ENCODE measurements at regions not wholly inside any gene's neighbourhood (a gene's known extent, or its start where the extent isn't known, plus 50 kb on each side); places are given as distances from the start of the nearest gene placed in this dataset.
A peak's percentile ranks its signal among the peaks of the same experiment; 100 is the strongest.

DNA sequence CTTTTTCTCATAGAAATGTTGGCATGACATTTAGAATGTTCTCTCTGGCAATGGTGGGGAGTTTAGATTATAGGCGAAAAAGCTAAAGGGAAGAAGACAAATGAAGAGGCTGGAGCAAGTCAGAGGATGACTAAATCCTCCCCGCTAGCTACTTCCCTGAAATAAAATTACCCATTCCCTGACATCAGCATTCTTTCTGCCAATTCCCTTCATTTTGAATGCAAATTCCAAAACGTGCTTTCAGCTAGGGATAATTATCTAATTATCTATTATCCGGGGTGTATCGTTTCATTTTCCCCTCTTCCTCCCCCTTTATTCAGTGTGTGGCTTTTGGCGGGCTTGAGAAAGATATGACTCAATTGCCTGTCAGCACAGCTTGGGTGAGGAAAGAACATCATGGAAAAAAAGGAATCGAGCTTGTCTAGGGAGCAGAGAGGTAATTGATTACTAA is 672.3 kb downstream of the TNS3 start:
- TF ChIP-seq POLR2AphosphoS5 (IDR thresholded peaks at IDR 0.05; ENCODE audit: low read depth, low read length) (0 out of 2 replicates have a peak, but pooled peaks have one; percentile 23), SIN3A (IDR thresholded peaks at IDR 0.05; ENCODE audit: borderline replicate concordance, insufficient read depth, low read length) (no peak), FOXP2 (optimal IDR thresholded peaks at IDR 0.05; ENCODE audit: borderline replicate concordance, extremely low read depth, extremely low read length, insufficient read depth) (no peak), TAF1 (IDR thresholded peaks at IDR 0.05; ENCODE audit: borderline replicate concordance, insufficient read depth, low read length) (no peak)
- TF ChIP-seq, protein P1, sequence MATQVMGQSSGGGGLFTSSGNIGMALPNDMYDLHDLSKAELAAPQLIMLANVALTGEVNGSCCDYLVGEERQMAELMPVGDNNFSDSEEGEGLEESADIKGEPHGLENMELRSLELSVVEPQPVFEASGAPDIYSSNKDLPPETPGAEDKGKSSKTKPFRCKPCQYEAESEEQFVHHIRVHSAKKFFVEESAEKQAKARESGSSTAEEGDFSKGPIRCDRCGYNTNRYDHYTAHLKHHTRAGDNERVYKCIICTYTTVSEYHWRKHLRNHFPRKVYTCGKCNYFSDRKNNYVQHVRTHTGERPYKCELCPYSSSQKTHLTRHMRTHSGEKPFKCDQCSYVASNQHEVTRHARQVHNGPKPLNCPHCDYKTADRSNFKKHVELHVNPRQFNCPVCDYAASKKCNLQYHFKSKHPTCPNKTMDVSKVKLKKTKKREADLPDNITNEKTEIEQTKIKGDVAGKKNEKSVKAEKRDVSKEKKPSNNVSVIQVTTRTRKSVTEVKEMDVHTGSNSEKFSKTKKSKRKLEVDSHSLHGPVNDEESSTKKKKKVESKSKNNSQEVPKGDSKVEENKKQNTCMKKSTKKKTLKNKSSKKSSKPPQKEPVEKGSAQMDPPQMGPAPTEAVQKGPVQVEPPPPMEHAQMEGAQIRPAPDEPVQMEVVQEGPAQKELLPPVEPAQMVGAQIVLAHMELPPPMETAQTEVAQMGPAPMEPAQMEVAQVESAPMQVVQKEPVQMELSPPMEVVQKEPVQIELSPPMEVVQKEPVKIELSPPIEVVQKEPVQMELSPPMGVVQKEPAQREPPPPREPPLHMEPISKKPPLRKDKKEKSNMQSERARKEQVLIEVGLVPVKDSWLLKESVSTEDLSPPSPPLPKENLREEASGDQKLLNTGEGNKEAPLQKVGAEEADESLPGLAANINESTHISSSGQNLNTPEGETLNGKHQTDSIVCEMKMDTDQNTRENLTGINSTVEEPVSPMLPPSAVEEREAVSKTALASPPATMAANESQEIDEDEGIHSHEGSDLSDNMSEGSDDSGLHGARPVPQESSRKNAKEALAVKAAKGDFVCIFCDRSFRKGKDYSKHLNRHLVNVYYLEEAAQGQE (IDR thresholded peaks at IDR 0.05; ENCODE audit: insufficient read depth in 1 of 2, low read depth in 2 of 2, low read length in 2 of 2): peak in 1 of 2 experiments; percentile 60; a peak in 1 of 4 replicates

DNA sequence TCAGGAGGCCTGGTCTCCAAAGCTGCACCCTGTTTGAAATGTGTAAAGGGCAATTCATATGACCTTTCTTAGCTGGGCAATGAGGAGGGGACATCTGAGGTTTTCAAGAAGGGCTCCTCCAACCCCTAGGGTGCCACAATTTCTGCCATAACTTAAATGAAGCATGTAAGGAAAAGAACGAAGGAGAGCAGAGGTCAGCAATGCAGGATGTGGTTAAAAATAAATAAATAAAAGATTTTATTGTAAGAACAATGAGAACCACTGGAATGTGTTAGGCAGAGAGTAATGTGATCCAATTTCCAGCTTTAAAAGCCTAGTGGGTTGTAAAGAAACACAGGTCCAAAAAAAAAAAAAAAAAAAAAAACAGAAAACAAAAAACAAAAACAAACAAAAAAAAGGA is 673.1 kb downstream of the TNS3 start:
- no peak for TF ChIP-seq FOXP2 (optimal IDR thresholded peaks at IDR 0.05; ENCODE audit: borderline replicate concordance, extremely low read depth, extremely low read length, insufficient read depth)
- TF ChIP-seq TAF1 (IDR thresholded peaks at IDR 0.05; ENCODE audit: borderline replicate concordance, insufficient read depth, low read length): no peak
- no peak for TF ChIP-seq SIN3A (IDR thresholded peaks at IDR 0.05; ENCODE audit: borderline replicate concordance, insufficient read depth, low read length)
- no peak for TF ChIP-seq POLR2AphosphoS5 (IDR thresholded peaks at IDR 0.05; ENCODE audit: low read depth, low read length)
- TF ChIP-seq, protein P1 (IDR thresholded peaks at IDR 0.05; ENCODE audit: insufficient read depth in 1 of 2, low read depth in 2 of 2, low read length in 2 of 2): no peak

DNA sequence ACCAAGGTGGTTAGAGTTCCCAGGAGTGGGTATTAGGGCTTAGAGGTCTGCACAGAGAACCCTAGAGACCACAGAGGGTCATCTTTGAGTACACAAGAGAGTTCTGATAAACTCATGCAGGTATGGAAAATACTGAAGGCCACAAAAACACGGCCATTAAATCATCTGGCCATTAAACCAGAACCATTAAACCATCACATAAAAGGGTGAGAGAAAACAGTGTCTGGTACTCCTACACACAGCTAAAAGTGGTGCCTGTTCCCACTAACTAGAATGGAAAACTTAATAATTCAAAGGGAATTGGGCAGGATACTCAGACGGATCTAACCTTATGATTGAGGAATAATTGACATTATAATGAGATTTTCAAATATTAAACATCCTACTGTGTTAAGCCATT is 679.4 kb downstream of the TNS3 start:
- TF ChIP-seq FOXP2 (optimal IDR thresholded peaks at IDR 0.05; ENCODE audit: borderline replicate concordance, extremely low read depth, extremely low read length, insufficient read depth) (no peak), SIN3A (IDR thresholded peaks at IDR 0.05; ENCODE audit: borderline replicate concordance, insufficient read depth, low read length) (no peak), TAF1 (IDR thresholded peaks at IDR 0.05; ENCODE audit: borderline replicate concordance, insufficient read depth, low read length) (no peak), POLR2AphosphoS5 (IDR thresholded peaks at IDR 0.05; ENCODE audit: low read depth, low read length) (no peak)
- TF ChIP-seq, protein P1 (IDR thresholded peaks at IDR 0.05; ENCODE audit: insufficient read depth in 1 of 2, low read depth in 2 of 2, low read length in 2 of 2): no peak

DNA sequence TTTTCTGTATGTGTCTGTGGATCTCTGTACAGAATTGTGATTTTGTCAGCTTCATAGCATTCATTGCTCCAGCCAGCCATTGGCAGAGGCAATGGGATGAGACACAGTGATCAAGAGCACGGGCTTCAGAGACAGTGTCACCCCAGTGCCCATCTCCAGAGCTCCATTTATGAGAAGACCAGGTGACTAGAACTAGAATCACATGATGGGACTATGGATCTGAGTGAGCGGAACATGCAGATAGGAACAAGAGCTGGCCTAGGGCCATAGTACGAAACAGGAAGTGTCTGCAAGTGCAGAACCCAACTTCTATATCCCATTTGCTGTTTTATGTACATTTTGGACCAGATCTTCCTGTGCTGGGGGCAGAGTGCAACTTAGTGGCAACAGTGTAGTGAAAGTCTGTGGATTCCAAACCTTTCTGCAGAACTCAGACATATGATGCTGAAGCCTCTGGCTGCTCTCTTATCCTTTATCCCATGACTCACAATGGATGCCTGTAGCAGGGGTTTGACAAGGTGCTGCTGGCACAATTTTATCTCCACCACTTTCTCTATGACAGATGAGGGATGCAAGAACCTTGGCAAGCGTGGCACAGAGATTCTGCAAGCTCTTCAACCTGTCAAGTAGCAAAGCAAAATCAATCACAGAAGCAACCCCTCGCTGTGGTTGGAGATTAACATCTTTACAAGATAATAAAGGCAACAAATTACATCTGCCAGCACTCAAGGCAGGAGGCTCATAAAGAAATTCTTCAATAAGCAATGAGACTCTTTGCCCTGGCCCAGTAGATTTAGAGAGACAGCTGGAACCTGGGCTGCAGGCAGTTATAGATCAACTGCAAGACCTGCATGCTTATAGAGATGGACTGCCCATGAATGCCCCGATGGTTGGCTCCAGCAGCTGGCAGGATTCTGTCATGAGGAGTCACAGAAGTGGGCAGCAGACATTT is 681.3 kb downstream of the TNS3 start:
- TF ChIP-seq TAF1 (IDR thresholded peaks at IDR 0.05; ENCODE audit: borderline replicate concordance, insufficient read depth, low read length): no peak
- no peak for TF ChIP-seq POLR2AphosphoS5 (IDR thresholded peaks at IDR 0.05; ENCODE audit: low read depth, low read length)
- no peak for TF ChIP-seq SIN3A (IDR thresholded peaks at IDR 0.05; ENCODE audit: borderline replicate concordance, insufficient read depth, low read length)
- TF ChIP-seq FOXP2 (optimal IDR thresholded peaks at IDR 0.05; ENCODE audit: borderline replicate concordance, extremely low read depth, extremely low read length, insufficient read depth): no peak
- TF ChIP-seq, protein P1 (IDR thresholded peaks at IDR 0.05; ENCODE audit: insufficient read depth in 1 of 2, low read depth in 2 of 2, low read length in 2 of 2): no peak
